ENCODE measurements at regions not wholly inside any gene's neighbourhood (a gene's known extent, or its start where the extent isn't known, plus 50 kb on each side); places are given as distances from the start of the nearest gene placed in this dataset.

- POLR2A ChIA-PET (ENCODE audit: low non-redundant PET) = no interaction called here
- H3K9me3 ChIP-seq (ENCODE audit: low read depth, low read length, poor library complexity, severe bottlenecking) = peaks cover 2% of the 10 kb centered on the region
- no peaks in the 10 kb centered on the region for H3K27me3 ChIP-seq (replicated peaks; ENCODE audit: insufficient read depth, low read depth, low read length, poor library complexity)
- DNase-seq (ENCODE audit: low spot score) = no peak
- no peaks in the 10 kb centered on the region for H3K36me3 ChIP-seq (ENCODE audit: insufficient read depth, low read length, poor library complexity, severe bottlenecking)
- H3K4me3 ChIP-seq (ENCODE audit: low read depth, low read length, poor library complexity, severe bottlenecking) = no peak overlapping the region
- no peak for TF ChIP-seq EZH2 (IDR thresholded peaks at IDR 0.05; ENCODE audit: borderline replicate concordance, low read depth, low read length, poor library complexity, severe bottlenecking)
- TF ChIP-seq CTCF (conservative IDR thresholded peaks at IDR 0.05; ENCODE audit: low read depth, low read length) = no peak
- no peaks in the 10 kb centered on the region for H3K4me1 ChIP-seq (ENCODE audit: insufficient read depth, low read length, poor library complexity, severe bottlenecking)
- H3K27ac ChIP-seq (ENCODE audit: low read depth, low read length, poor library complexity, severe bottlenecking) = no peak overlapping the region
- CTCF ChIA-PET = no interaction called here
- BruUV-seq (replicated peaks) = no TSS peak
- intact Hi-C loops (cut with micrococcal nuclease; ENCODE audit: unreplicated experiment) = no loop called here
Measured at GRCh38 chr17:70888324-70888723, 719.0 kb downstream of the KCNJ2 start.

- Histone ChIP-seq H3K27ac (ENCODE audit: low read depth, low read length, poor library complexity, severe bottlenecking) (no peak overlapping the region), H3K36me3 (ENCODE audit: insufficient read depth, low read length, poor library complexity, severe bottlenecking) (no peaks in the 10 kb centered on the region), H3K4me3 (ENCODE audit: low read depth, low read length, poor library complexity, severe bottlenecking) (no peak overlapping the region), H3K4me1 (ENCODE audit: insufficient read depth, low read length, poor library complexity, severe bottlenecking) (no peaks in the 10 kb centered on the region), H3K9me3 (ENCODE audit: low read depth, low read length, poor library complexity, severe bottlenecking) (peaks cover 2% of the 10 kb centered on the region), H3K27me3 (replicated peaks; ENCODE audit: insufficient read depth, low read depth, low read length, poor library complexity) (no peaks in the 10 kb centered on the region)
- intact Hi-C loops (cut with micrococcal nuclease; ENCODE audit: unreplicated experiment) = no loop called here
- no peak for DNase-seq (ENCODE audit: low spot score)
- ChIA-PET POLR2A (ENCODE audit: low non-redundant PET) (no interaction called here), CTCF (no interaction called here)
- no peak for TF ChIP-seq CTCF (conservative IDR thresholded peaks at IDR 0.05; ENCODE audit: low read depth, low read length)
- TF ChIP-seq EZH2 (IDR thresholded peaks at IDR 0.05; ENCODE audit: borderline replicate concordance, low read depth, low read length, poor library complexity, severe bottlenecking) = no peak
- no TSS peak for BruUV-seq (replicated peaks)
Measured at GRCh38 chr17:70891306-70891705, 722.0 kb downstream of the KCNJ2 start.

- Histone ChIP-seq H3K27me3 (replicated peaks; ENCODE audit: insufficient read depth, low read depth, low read length, poor library complexity) (no peaks in the 10 kb centered on the region), H3K4me1 (ENCODE audit: insufficient read depth, low read length, poor library complexity, severe bottlenecking) (no peaks in the 10 kb centered on the region), H3K36me3 (ENCODE audit: insufficient read depth, low read length, poor library complexity, severe bottlenecking) (no peaks in the 10 kb centered on the region), H3K27ac (ENCODE audit: low read depth, low read length, poor library complexity, severe bottlenecking) (no peak overlapping the region), H3K9me3 (ENCODE audit: low read depth, low read length, poor library complexity, severe bottlenecking) (peaks cover 2% of the 10 kb centered on the region), H3K4me3 (ENCODE audit: low read depth, low read length, poor library complexity, severe bottlenecking) (no peak overlapping the region)
- ChIA-PET POLR2A (ENCODE audit: low non-redundant PET) (no interaction called here), CTCF (no interaction called here)
- BruUV-seq (replicated peaks) = no TSS peak
- no peak for TF ChIP-seq EZH2 (IDR thresholded peaks at IDR 0.05; ENCODE audit: borderline replicate concordance, low read depth, low read length, poor library complexity, severe bottlenecking)
- no peak for TF ChIP-seq CTCF (conservative IDR thresholded peaks at IDR 0.05; ENCODE audit: low read depth, low read length)
- no peak for DNase-seq (ENCODE audit: low spot score)
- intact Hi-C loops (cut with micrococcal nuclease; ENCODE audit: unreplicated experiment) = no loop called here
Measured at GRCh38 chr17:70892527-70892926, 723.2 kb downstream of the KCNJ2 start.
